IMR-90 (cell line): ENCODE measurements at regions not wholly inside any gene's neighbourhood (a gene's known extent, or its start where the extent isn't known, plus 50 kb on each side); places are given as distances from the start of the nearest gene placed in this dataset.

Source experiments
- ATAC-seq: fragments of 200-7000 bp; cut with Tn5 transposase; 2 replicates; pipeline ENCODE4 v1.9.1; 2020; ENCODE audit warnings: low read depth, mild to moderate bottlenecking, moderate library complexity
- BruUV-seq: library from RNA; stranded (reverse); fragments of 400-500 nt; replicated peaks from 2 replicates; lab custom pipeline; 2021; lab: Mats Ljungman, UMichigan
- CTCF ChIA-PET: fragments of 300-600 bp; formaldehyde crosslinking; extraction: SDS; loops from one replicate; lab custom pipeline; 2021; ENCODE audit warnings: antibody characterized with exemption; lab: Yijun Ruan, JAX
- POLR2A ChIA-PET: fragments of 300-600 bp; sonication (Branson Sonifier 250); formaldehyde crosslinking; loops from one replicate; lab custom pipeline; 2022; ENCODE audit warnings: antibody characterized with exemption; ENCODE audit not compliant: unreplicated experiment; lab: Charles Lee
- DNase-seq: peaks from one replicate; pipeline ENCODE4 v3.0.0; 2013
- H2AFZ ChIP-seq: replicated peaks from 2 replicates; pipeline ENCODE3; 2013; ENCODE audit warnings: low read length, mild to moderate bottlenecking; ENCODE audit not compliant: poor library complexity
- H2AK5ac ChIP-seq: 2 replicates; pipeline ENCODE4 v1.6.1; 2013; ENCODE audit warnings: low read depth, low read length, inconsistent platforms
- H2AK9ac ChIP-seq: replicated peaks from 2 replicates; pipeline ENCODE3; 2013; ENCODE audit warnings: mild to moderate bottlenecking, low read depth, low read length, moderate library complexity; ENCODE audit not compliant: poor library complexity
- H2BK120ac ChIP-seq: 2 replicates; pipeline ENCODE4 v1.6.1; 2013; ENCODE audit warnings: low read depth, low read length, inconsistent platforms
- H2BK15ac ChIP-seq: 3 replicates; pipeline ENCODE4 v1.6.1; 2013; ENCODE audit warnings: low read depth, low read length, inconsistent platforms
- H2BK20ac ChIP-seq: 2 replicates; pipeline ENCODE4 v1.6.1; 2013; ENCODE audit warnings: low read depth, mild to moderate bottlenecking, inconsistent platforms, low read length, moderate library complexity
- H2BK5ac ChIP-seq: 2 replicates; pipeline ENCODE4 v1.6.1; 2013; ENCODE audit warnings: mild to moderate bottlenecking, low read depth, low read length, inconsistent platforms; ENCODE audit not compliant: poor library complexity, severe bottlenecking
- H3K14ac ChIP-seq: replicated peaks from 2 replicates; pipeline ENCODE4 v1.6.1; 2013; ENCODE audit warnings: low read depth, low read length, inconsistent platforms
- H3K18ac ChIP-seq: 2 replicates; pipeline ENCODE4 v1.6.1; 2013; ENCODE audit warnings: low read depth, low read length, control low read depth
- H3K23ac ChIP-seq: 2 replicates; pipeline ENCODE4 v1.6.1; 2013; ENCODE audit warnings: low read depth, low read length, inconsistent platforms
- H3K27ac ChIP-seq: 2 replicates; pipeline ENCODE4 v1.5.1; 2013; ENCODE audit warnings: mild to moderate bottlenecking, control low read depth, low read length; ENCODE audit not compliant: insufficient read depth
- H3K27me3 ChIP-seq: 2 replicates; pipeline ENCODE4 v1.6.1; 2013; ENCODE audit warnings: low read length; ENCODE audit not compliant: control insufficient read depth, insufficient read depth
- H3K36me3 ChIP-seq: 2 replicates; pipeline ENCODE4 v1.6.1; 2013; ENCODE audit warnings: low read length, mixed read lengths; ENCODE audit not compliant: control insufficient read depth, insufficient read depth
- H3K4ac ChIP-seq: 2 replicates; pipeline ENCODE4 v1.6.1; 2013; ENCODE audit warnings: low read depth, low read length, inconsistent platforms
- H3K4me1 ChIP-seq: 2 replicates; pipeline ENCODE4 v1.6.1; 2013; ENCODE audit warnings: low read length, mixed read lengths; ENCODE audit not compliant: control insufficient read depth, insufficient read depth
- H3K4me2 ChIP-seq: 2 replicates; pipeline ENCODE4 v1.6.1; 2013; ENCODE audit warnings: low read depth, mild to moderate bottlenecking, control low read depth, low read length, moderate library complexity
- H3K4me3 ChIP-seq: 2 replicates; pipeline ENCODE4 v1.5.1; 2013; ENCODE audit warnings: low read depth, mild to moderate bottlenecking, control low read depth, low read length, moderate library complexity; ENCODE audit not compliant: insufficient read depth
- H3K56ac ChIP-seq: 2 replicates; pipeline ENCODE4 v1.6.1; 2013; ENCODE audit warnings: low read length, inconsistent platforms; ENCODE audit not compliant: insufficient read depth; ENCODE audit errors: extremely low read depth
- H3K79me1 ChIP-seq, 2 experiments: 2 replicates each; pipeline ENCODE4 v1.6.1; 2013; ENCODE audit warnings: low read length in 2 of 2, inconsistent platforms in 1 of 2, low read depth in 1 of 2
- H3K9ac ChIP-seq: 2 replicates; pipeline ENCODE4 v1.6.1; 2013; ENCODE audit warnings: low read depth, low read length, control low read depth
- H3K9me1 ChIP-seq: 2 replicates; pipeline ENCODE4 v1.6.1; 2013; ENCODE audit warnings: low read length, inconsistent platforms; ENCODE audit not compliant: insufficient read depth
- H3K9me3 ChIP-seq: 2 replicates; pipeline ENCODE4 v1.6.1; 2013; ENCODE audit warnings: low read length; ENCODE audit not compliant: control insufficient read depth, insufficient read depth
- H4K20me1 ChIP-seq: 2 replicates; pipeline ENCODE4 v1.6.1; 2013; ENCODE audit warnings: low read length, inconsistent platforms; ENCODE audit not compliant: insufficient read depth
- H4K5ac ChIP-seq: 2 replicates; pipeline ENCODE4 v1.6.1; 2013; ENCODE audit warnings: mild to moderate bottlenecking, low read depth, low read length, control low read depth
- H4K8ac ChIP-seq, 2 experiments: 2 replicates each; pipeline ENCODE4 v1.6.1; 2013; ENCODE audit warnings: low read depth in 2 of 2, low read length in 2 of 2, control low read depth in 1 of 2, inconsistent platforms in 1 of 2
- H4K91ac ChIP-seq: 2 replicates; pipeline ENCODE4 v1.6.1; 2013; ENCODE audit warnings: low read depth, low read length, inconsistent platforms; ENCODE audit not compliant: insufficient read depth
- CEBPB ChIP-seq: IDR thresholded peaks from 2 replicates; pipeline ENCODE4 v1.6.1; 2012; ENCODE audit warnings: low read depth, low read length, improper control_type of control experiment
- RCOR1 ChIP-seq: IDR thresholded peaks from 2 replicates; pipeline ENCODE4 v1.6.1; 2012; ENCODE audit warnings: mild to moderate bottlenecking, low read length, improper control_type of control experiment; ENCODE audit not compliant: insufficient replicate concordance
- RFX5 ChIP-seq: IDR thresholded peaks from 2 replicates; pipeline ENCODE4 v1.8.0; 2012; ENCODE audit warnings: low read depth, mild to moderate bottlenecking, low read length, moderate library complexity
- USF2 ChIP-seq: fragments of 150-350 bp; IDR thresholded peaks from 2 replicates; pipeline ENCODE4 v1.6.1; 2017; ENCODE audit warnings: mild to moderate bottlenecking, antibody characterized with exemption, low read length, low read depth
- WGBS, 2 experiments: methylation state at CpG; one replicate each; pipeline versions ENCODE4 v1.1.5 to v1.1.7; 2013; ENCODE audit warnings: missing lambda C conversion rate in 2 of 2; ENCODE audit not compliant: insufficient read length in 1 of 2; ENCODE audit errors: extremely low coverage in 2 of 2; 5-methylcytosine and 5-hydroxymethylcytosine counted together
- dilution Hi-C: fragments of 300-500 bp; cut with HindIII; formaldehyde crosslinking; loops from one replicate; pipeline ENCODE4 v1.14.3; 2018; ENCODE audit warnings: low sequenced_read_pairs; ENCODE audit not compliant: unreplicated experiment
- in situ Hi-C: fragments of 300-500 bp; cut with MboI; formaldehyde crosslinking; loops from 3 replicates; pipeline ENCODE4 v1.14.3; 2019; ENCODE audit warnings: low sequenced_read_pairs, inconsistent platforms, mixed read lengths
- intact Hi-C: fragments of 100-400 bp; cut with micrococcal nuclease; formaldehyde crosslinking; loops from 2 replicates; pipeline ENCODE4 v1.10.0; 2022

- Histone ChIP-seq H3K27ac (no peak overlapping the region), H4K5ac (no peak overlapping the region), H3K4ac (no peak overlapping the region), H2AFZ (no peak overlapping the region), H3K9me1 (no peaks in the 10 kb centered on the region), H2BK120ac (no peak overlapping the region), H3K9ac (no peak overlapping the region), H4K20me1 (no peaks in the 10 kb centered on the region), H3K4me1 (no peaks in the 10 kb centered on the region), H3K14ac (no peak overlapping the region), H2BK5ac (no peak overlapping the region), H3K36me3 (no peaks in the 10 kb centered on the region), H3K79me1 (no peaks in the 10 kb centered on the region), H2BK20ac (no peak overlapping the region), H3K18ac (no peak overlapping the region), H4K8ac (no peak overlapping the region), H3K56ac (no peak overlapping the region), H4K91ac (no peak overlapping the region), H3K4me3 (no peak overlapping the region), H2AK9ac (no peak overlapping the region), H3K27me3 (no peaks in the 10 kb centered on the region), H3K4me2 (no peak overlapping the region), H3K23ac (no peak overlapping the region), H2AK5ac (no peak overlapping the region), H3K9me3 (peaks cover 9% of the 10 kb centered on the region), H2BK15ac (no peak overlapping the region)
- no peak for ATAC-seq
- intact Hi-C loops (no loop called here), dilution Hi-C loops (no loop called here), in situ Hi-C loops (no loop called here)
- ChIA-PET POLR2A (no interaction called here), CTCF (no interaction called here)
- WGBS, 2 experiments = no CpG with 5 or more reads among the region's 4 CpGs
- TF ChIP-seq RFX5 (no peak), USF2 (no peak), RCOR1 (no peak), CEBPB (no peak)
- BruUV-seq = no TSS peak
- no peak for DNase-seq
Measured at GRCh38 chrX:1778817-1779216, 164.0 kb downstream of the ASMT start.
